Suprapubic skin (tissue), 4 donors: ENCODE measurements at regions not wholly inside any gene's neighbourhood (a gene's known extent, or its start where the extent isn't known, plus 50 kb on each side); places are given as distances from the start of the nearest gene placed in this dataset.

Source experiments
- DNase-seq, 2 donors: peaks; one replicate each; pipeline ENCODE4 v3.0.0-alpha.2; 2019; ENCODE audit warnings: low spot score in 2 of 2
- H3K27ac ChIP-seq: fragments of 200-600 bp; sonication (generic); one replicate; pipeline ENCODE4 v1.5.1; 2019
- H3K27me3 ChIP-seq: fragments of 200-600 bp; sonication (generic); one replicate; pipeline ENCODE4 v1.5.1; 2019
- H3K36me3 ChIP-seq: fragments of 200-600 bp; sonication (generic); one replicate; pipeline ENCODE4 v1.5.1; 2019
- H3K4me1 ChIP-seq: fragments of 200-600 bp; sonication (generic); one replicate; pipeline ENCODE4 v1.5.1; 2019
- H3K4me3 ChIP-seq: fragments of 200-600 bp; sonication (generic); one replicate; pipeline ENCODE4 v1.5.1; 2019; ENCODE audit warnings: mild to moderate bottlenecking
- H3K9me3 ChIP-seq: fragments of 200-600 bp; sonication (generic); one replicate; pipeline ENCODE4 v1.5.1; 2019
- EP300 ChIP-seq: sonication (generic); formaldehyde crosslinking; IDR thresholded peaks from one replicate; pipeline ENCODE4 v1.6.1; 2017; ENCODE audit warnings: antibody characterized with exemption
- POLR2A ChIP-seq, 2 donors: fragments of 450-650 bp; IDR thresholded peaks; one replicate each; pipeline ENCODE4 v1.6.1; 2017; ENCODE audit warnings: antibody characterized with exemption in 2 of 2, mild to moderate bottlenecking in 2 of 2, moderate library complexity in 2 of 2
- POLR2AphosphoS5 ChIP-seq, 3 donors: sonication (generic); formaldehyde crosslinking; IDR thresholded peaks; one replicate each; pipeline ENCODE4 v1.6.1; 2017; ENCODE audit warnings: antibody characterized with exemption in 3 of 3
- WGBS: methylation state at CpG from one replicate; pipeline ENCODE4 v1.1.5; 2018; 5-methylcytosine and 5-hydroxymethylcytosine counted together
- TF ChIP-seq, protein P1 (sequence below), 2 donors: fragments of 200-600 bp in 1 of 2; fragments of 450-650 bp in 1 of 2; sonication (generic) in 1 of 2; IDR thresholded peaks; one replicate each; pipeline ENCODE4 v1.5.1; 2016 to 2019; ENCODE audit warnings: antibody characterized with exemption in 2 of 2, mild to moderate bottlenecking in 1 of 2, moderate library complexity in 1 of 2

- Histone ChIP-seq H3K27ac (no peak overlapping the region), H3K36me3 (no peaks in the 10 kb centered on the region), H3K9me3 (no peaks in the 10 kb centered on the region), H3K27me3 (no peaks in the 10 kb centered on the region), H3K4me1 (no peaks in the 10 kb centered on the region), H3K4me3 (no peak overlapping the region)
- no peak for DNase-seq
- WGBS = 53% methylated on average over 1 of the region's 1 CpG
- TF ChIP-seq POLR2AphosphoS5 (IDR thresholded peaks at IDR 0.05) (no peak), EP300 (no peak), POLR2A (IDR thresholded peaks at IDR 0.05) (no peak)
- TF ChIP-seq, protein P1, sequence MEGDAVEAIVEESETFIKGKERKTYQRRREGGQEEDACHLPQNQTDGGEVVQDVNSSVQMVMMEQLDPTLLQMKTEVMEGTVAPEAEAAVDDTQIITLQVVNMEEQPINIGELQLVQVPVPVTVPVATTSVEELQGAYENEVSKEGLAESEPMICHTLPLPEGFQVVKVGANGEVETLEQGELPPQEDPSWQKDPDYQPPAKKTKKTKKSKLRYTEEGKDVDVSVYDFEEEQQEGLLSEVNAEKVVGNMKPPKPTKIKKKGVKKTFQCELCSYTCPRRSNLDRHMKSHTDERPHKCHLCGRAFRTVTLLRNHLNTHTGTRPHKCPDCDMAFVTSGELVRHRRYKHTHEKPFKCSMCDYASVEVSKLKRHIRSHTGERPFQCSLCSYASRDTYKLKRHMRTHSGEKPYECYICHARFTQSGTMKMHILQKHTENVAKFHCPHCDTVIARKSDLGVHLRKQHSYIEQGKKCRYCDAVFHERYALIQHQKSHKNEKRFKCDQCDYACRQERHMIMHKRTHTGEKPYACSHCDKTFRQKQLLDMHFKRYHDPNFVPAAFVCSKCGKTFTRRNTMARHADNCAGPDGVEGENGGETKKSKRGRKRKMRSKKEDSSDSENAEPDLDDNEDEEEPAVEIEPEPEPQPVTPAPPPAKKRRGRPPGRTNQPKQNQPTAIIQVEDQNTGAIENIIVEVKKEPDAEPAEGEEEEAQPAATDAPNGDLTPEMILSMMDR (IDR thresholded peaks at IDR 0.05) = no peak
Measured at GRCh38 chr15:35827141-35827540, 281.2 kb upstream of the DPH6 start.

DNA sequence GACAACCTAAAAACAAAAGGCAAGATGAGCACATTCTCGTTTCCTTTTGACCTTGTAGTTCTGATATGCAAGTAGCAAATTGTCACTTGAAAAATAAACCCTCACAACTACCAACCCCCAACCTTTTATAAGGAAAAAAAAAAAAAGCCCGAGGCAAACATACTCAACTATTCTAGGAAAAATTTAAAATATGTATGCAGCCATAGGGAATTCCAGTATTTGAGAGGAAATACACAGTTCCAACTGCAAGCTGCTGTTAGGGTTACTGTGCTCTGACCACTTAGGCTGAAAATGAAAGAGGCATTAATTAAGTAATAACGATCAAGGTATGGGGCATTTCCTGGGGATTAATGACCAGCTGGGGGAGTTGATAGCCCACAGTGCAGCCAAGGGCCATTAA is 281.9 kb upstream of the DPH6 start:
- H3K4me3 ChIP-seq = no peak overlapping the region
- H3K4me1 ChIP-seq = no peaks in the 10 kb centered on the region
- TF ChIP-seq POLR2A (IDR thresholded peaks at IDR 0.05) (no peak), POLR2AphosphoS5 (IDR thresholded peaks at IDR 0.05) (no peak)
- TF ChIP-seq, protein P1 (IDR thresholded peaks at IDR 0.05) = no peak
- no peak for DNase-seq
- no peak overlapping the region for H3K27ac ChIP-seq
- no peaks in the 10 kb centered on the region for H3K36me3 ChIP-seq
- WGBS = 20% methylated on average over 3 of the region's 3 CpGs
- no peaks in the 10 kb centered on the region for H3K27me3 ChIP-seq
- H3K9me3 ChIP-seq = no peaks in the 10 kb centered on the region

GRCh38 chr15:35833581-35833980 is 287.6 kb upstream of the DPH6 start:
- Histone ChIP-seq H3K4me3 (no peak overlapping the region), H3K27ac (no peak overlapping the region), H3K27me3 (no peaks in the 10 kb centered on the region), H3K9me3 (no peaks in the 10 kb centered on the region), H3K36me3 (no peaks in the 10 kb centered on the region), H3K4me1 (no peaks in the 10 kb centered on the region)
- TF ChIP-seq POLR2AphosphoS5 (IDR thresholded peaks at IDR 0.05) = no peak
- TF ChIP-seq EP300 = no peak
- no peak for TF ChIP-seq POLR2A (IDR thresholded peaks at IDR 0.05)
- TF ChIP-seq, protein P1 (IDR thresholded peaks at IDR 0.05) = no peak
- no peak for DNase-seq
- WGBS = 90% methylated on average over 1 of the region's 1 CpG

GRCh38 chr15:35834216-35834830 is 288.4 kb upstream of the DPH6 start:
- TF ChIP-seq, protein P1 (IDR thresholded peaks at IDR 0.05) = no peak
- TF ChIP-seq POLR2A (IDR thresholded peaks at IDR 0.05) = no peak
- no peak for TF ChIP-seq POLR2AphosphoS5 (IDR thresholded peaks at IDR 0.05)
- TF ChIP-seq EP300 = no peak
- no peaks in the 10 kb centered on the region for H3K27me3 ChIP-seq
- no peak overlapping the region for H3K27ac ChIP-seq
- H3K4me1 ChIP-seq = no peaks in the 10 kb centered on the region
- WGBS = 56% methylated on average over 4 of the region's 4 CpGs
- H3K4me3 ChIP-seq = no peak overlapping the region
- no peaks in the 10 kb centered on the region for H3K36me3 ChIP-seq
- no peak for DNase-seq
- H3K9me3 ChIP-seq = no peaks in the 10 kb centered on the region

DNA sequence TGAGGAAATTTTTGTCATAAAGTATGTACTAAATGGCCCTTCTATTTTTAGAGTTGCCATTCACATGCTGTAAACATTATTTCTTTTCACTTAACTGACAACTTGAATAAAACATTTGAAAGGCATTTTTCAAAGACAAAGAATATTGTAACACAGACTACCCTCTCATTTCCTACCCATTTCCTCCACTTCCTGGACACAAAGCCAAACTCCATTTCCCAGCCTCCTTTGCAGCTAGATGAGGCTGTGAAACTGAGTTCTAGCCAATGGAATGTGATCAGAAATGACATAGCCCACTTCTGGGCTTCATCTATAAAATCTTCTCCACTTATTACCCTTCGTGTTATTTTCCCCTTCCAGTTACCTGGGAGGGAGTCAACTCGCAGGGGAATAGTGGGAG is 288.9 kb upstream of the DPH6 start:
- H3K9me3 ChIP-seq = no peaks in the 10 kb centered on the region
- TF ChIP-seq, protein P1 (IDR thresholded peaks at IDR 0.05) = no peak
- TF ChIP-seq POLR2AphosphoS5 (IDR thresholded peaks at IDR 0.05) (no peak), EP300 (no peak), POLR2A (IDR thresholded peaks at IDR 0.05) (no peak)
- no peak overlapping the region for H3K27ac ChIP-seq
- H3K36me3 ChIP-seq = no peaks in the 10 kb centered on the region
- WGBS = 90% methylated on average over 2 of the region's 2 CpGs
- no peaks in the 10 kb centered on the region for H3K4me1 ChIP-seq
- no peak overlapping the region for H3K4me3 ChIP-seq
- H3K27me3 ChIP-seq = no peaks in the 10 kb centered on the region
- DNase-seq = no peak
